ENCODE measurements at regions not wholly inside any gene's neighbourhood (a gene's known extent, or its start where the extent isn't known, plus 50 kb on each side); places are given as distances from the start of the nearest gene placed in this dataset.

DNA sequence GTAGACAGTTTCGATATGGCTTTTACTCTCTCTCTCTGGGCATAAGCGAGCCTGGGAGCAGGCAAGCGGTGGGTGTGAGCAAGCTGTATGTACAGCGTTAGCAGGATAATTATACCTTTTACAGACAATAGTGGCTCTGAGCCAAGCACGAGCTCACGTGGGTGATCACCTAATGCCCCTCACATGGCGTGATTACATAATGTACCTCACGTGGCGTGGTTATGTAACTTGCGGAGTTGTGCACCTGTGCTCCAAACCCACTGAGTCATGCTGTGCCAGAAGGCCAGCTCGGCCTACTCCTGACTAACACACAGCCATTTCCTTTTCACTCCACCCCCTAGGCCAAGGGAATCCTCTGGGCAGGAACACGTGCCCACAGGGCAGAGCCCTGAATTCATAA lies 797.2 kb downstream of the EFNA5 start:
- DNase-seq (no peak), ATAC-seq (ENCODE audit: low read depth) (no peak)
- no peaks in the 10 kb centered on the region for H3K27me3 Mint-ChIP-seq
- no peak overlapping the region for H3K4me3 ChIP-seq (ENCODE audit: control extremely low read depth in 1 of 5, extremely low read depth in 1 of 5, insufficient read depth in 1 of 5, low read depth in 2 of 5, low read length in 4 of 5)
- H3K4me1 Mint-ChIP-seq: no peaks in the 10 kb centered on the region
- no peaks in the 10 kb centered on the region for H3K27me3 ChIP-seq (replicated peaks in 1 of 4; ENCODE audit: control extremely low read depth in 1 of 4, control insufficient read depth in 3 of 4, insufficient read depth in 4 of 4, low read length in 3 of 4)
- no peak overlapping the region for H3K9ac ChIP-seq (ENCODE audit: low read length)
- ChIA-PET POLR2A (no interaction called here), CTCF (no interaction called here)
- H3K4me2 ChIP-seq (replicated peaks; ENCODE audit: low read depth, low read length, poor library complexity, severe bottlenecking): no peak overlapping the region
- WGBS (ENCODE audit: insufficient coverage): 73% methylated on average over 10 of the region's 12 CpGs
- peaks cover 2% of the 10 kb centered on the region for H3K9me3 Mint-ChIP-seq (ENCODE audit: insufficient read depth)
- TF ChIP-seq EZH2 (IDR thresholded peaks at IDR 0.05; ENCODE audit: borderline replicate concordance, insufficient read depth, low read depth, low read length, poor library complexity, severe bottlenecking): no peak
- TF ChIP-seq, protein P1, sequence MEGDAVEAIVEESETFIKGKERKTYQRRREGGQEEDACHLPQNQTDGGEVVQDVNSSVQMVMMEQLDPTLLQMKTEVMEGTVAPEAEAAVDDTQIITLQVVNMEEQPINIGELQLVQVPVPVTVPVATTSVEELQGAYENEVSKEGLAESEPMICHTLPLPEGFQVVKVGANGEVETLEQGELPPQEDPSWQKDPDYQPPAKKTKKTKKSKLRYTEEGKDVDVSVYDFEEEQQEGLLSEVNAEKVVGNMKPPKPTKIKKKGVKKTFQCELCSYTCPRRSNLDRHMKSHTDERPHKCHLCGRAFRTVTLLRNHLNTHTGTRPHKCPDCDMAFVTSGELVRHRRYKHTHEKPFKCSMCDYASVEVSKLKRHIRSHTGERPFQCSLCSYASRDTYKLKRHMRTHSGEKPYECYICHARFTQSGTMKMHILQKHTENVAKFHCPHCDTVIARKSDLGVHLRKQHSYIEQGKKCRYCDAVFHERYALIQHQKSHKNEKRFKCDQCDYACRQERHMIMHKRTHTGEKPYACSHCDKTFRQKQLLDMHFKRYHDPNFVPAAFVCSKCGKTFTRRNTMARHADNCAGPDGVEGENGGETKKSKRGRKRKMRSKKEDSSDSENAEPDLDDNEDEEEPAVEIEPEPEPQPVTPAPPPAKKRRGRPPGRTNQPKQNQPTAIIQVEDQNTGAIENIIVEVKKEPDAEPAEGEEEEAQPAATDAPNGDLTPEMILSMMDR (IDR thresholded peaks at IDR 0.05): no peak
- no peaks in the 10 kb centered on the region for H4K20me1 ChIP-seq (ENCODE audit: control insufficient read depth, insufficient read depth, low read length, poor library complexity, severe bottlenecking)
- intact Hi-C loops (cut with micrococcal nuclease): no loop called here
- no peak overlapping the region for H3K4me3 Mint-ChIP-seq
- peaks cover 0 to 27% (median 7%) of the 10 kb centered on the region in 3 donors for H3K9me3 ChIP-seq (ENCODE audit: control extremely low read depth in 1 of 3, control insufficient read depth in 2 of 3, insufficient read depth in 1 of 3, low read length in 2 of 3)
- H3K27ac ChIP-seq (ENCODE audit: low read length in 2 of 2): no peak overlapping the region
- no peaks in the 10 kb centered on the region for H3K79me2 ChIP-seq (ENCODE audit: control insufficient read depth, insufficient read depth, low read length)
- H2AFZ ChIP-seq (ENCODE audit: insufficient read depth, low read depth, low read length, poor library complexity, severe bottlenecking): no peak overlapping the region
- H3K27ac Mint-ChIP-seq: no peak overlapping the region
- H3K4me1 ChIP-seq (ENCODE audit: control insufficient read depth in 2 of 2, insufficient read depth in 2 of 2, low read length in 2 of 2): no peaks in the 10 kb centered on the region
- no peaks in the 10 kb centered on the region for H3K36me3 ChIP-seq (replicated peaks in 1 of 2; ENCODE audit: control extremely low read depth in 1 of 2, control insufficient read depth in 1 of 2, extremely low read depth in 1 of 2, insufficient read depth in 2 of 2, low read length in 1 of 2)

- WGBS (ENCODE audit: insufficient coverage): no CpG with 5 or more reads among the region's 5 CpGs
- H3K79me2 ChIP-seq (ENCODE audit: control insufficient read depth, insufficient read depth, low read length): no peaks in the 10 kb centered on the region
- no peak overlapping the region for H3K4me3 ChIP-seq (ENCODE audit: control extremely low read depth in 1 of 5, extremely low read depth in 1 of 5, insufficient read depth in 1 of 5, low read depth in 2 of 5, low read length in 4 of 5)
- no peak overlapping the region for H2AFZ ChIP-seq (ENCODE audit: insufficient read depth, low read depth, low read length, poor library complexity, severe bottlenecking)
- H3K4me1 Mint-ChIP-seq: no peaks in the 10 kb centered on the region
- H3K9ac ChIP-seq (ENCODE audit: low read length): no peak overlapping the region
- POLR2A ChIA-PET: no interaction called here
- CTCF ChIA-PET: no interaction called here
- H3K4me3 Mint-ChIP-seq: no peak overlapping the region
- no peaks in the 10 kb centered on the region for H3K9me3 Mint-ChIP-seq (ENCODE audit: insufficient read depth)
- TF ChIP-seq, protein P1 (IDR thresholded peaks at IDR 0.05): no peak
- TF ChIP-seq EZH2 (IDR thresholded peaks at IDR 0.05; ENCODE audit: borderline replicate concordance, insufficient read depth, low read depth, low read length, poor library complexity, severe bottlenecking): no peak
- no peaks in the 10 kb centered on the region for H3K27me3 ChIP-seq (replicated peaks in 1 of 4; ENCODE audit: control extremely low read depth in 1 of 4, control insufficient read depth in 3 of 4, insufficient read depth in 4 of 4, low read length in 3 of 4)
- no peaks in the 10 kb centered on the region for H3K4me1 ChIP-seq (ENCODE audit: control insufficient read depth in 2 of 2, insufficient read depth in 2 of 2, low read length in 2 of 2)
- intact Hi-C loops (cut with micrococcal nuclease): no loop called here
- no peaks in the 10 kb centered on the region for H3K36me3 ChIP-seq (replicated peaks in 1 of 2; ENCODE audit: control extremely low read depth in 1 of 2, control insufficient read depth in 1 of 2, extremely low read depth in 1 of 2, insufficient read depth in 2 of 2, low read length in 1 of 2)
- H3K9me3 ChIP-seq (ENCODE audit: control extremely low read depth in 1 of 3, control insufficient read depth in 2 of 3, insufficient read depth in 1 of 3, low read length in 2 of 3): no peaks in the 10 kb centered on the region
- DNase-seq (no peak), ATAC-seq (ENCODE audit: low read depth) (no peak)
- no peak overlapping the region for H3K27ac Mint-ChIP-seq
- H4K20me1 ChIP-seq (ENCODE audit: control insufficient read depth, insufficient read depth, low read length, poor library complexity, severe bottlenecking): no peaks in the 10 kb centered on the region
- H3K4me2 ChIP-seq (replicated peaks; ENCODE audit: low read depth, low read length, poor library complexity, severe bottlenecking): no peak overlapping the region
- H3K27ac ChIP-seq (ENCODE audit: low read length in 2 of 2): no peak overlapping the region
- H3K27me3 Mint-ChIP-seq: no peaks in the 10 kb centered on the region
Observed at GRCh38 chr5:106865279-106865678, 805.5 kb downstream of the EFNA5 start.
